ENCODE measurements at regions not wholly inside any gene's neighbourhood (a gene's known extent, or its start where the extent isn't known, plus 50 kb on each side); places are given as distances from the start of the nearest gene placed in this dataset.

GRCh38 chrX:131725001-131725654 lies 181.3 kb downstream of the OR13H1 start:
- Histone ChIP-seq H4K20me1 (replicated peaks; ENCODE audit: control insufficient read depth, extremely low read depth, insufficient read depth, low read length) (no peaks in the 10 kb centered on the region), H3K4me3 (replicated peaks in 1 of 3; ENCODE audit: insufficient read depth in 1 of 3, low read depth in 1 of 3, low read length in 3 of 3) (no peak overlapping the region), H3K9ac (replicated peaks; ENCODE audit: extremely low read depth, insufficient read depth, low read length) (no peak overlapping the region), H3K4me2 (ENCODE audit: insufficient read depth, low read length) (no peak overlapping the region), H3K4me1 (ENCODE audit: control insufficient read depth, extremely low read depth, insufficient read depth, low read length) (no peaks in the 10 kb centered on the region), H3K27me3 (ENCODE audit: control insufficient read depth in 2 of 2, insufficient read depth in 2 of 2, low read length in 2 of 2) (no peaks in the 10 kb centered on the region), H3K79me2 (ENCODE audit: control insufficient read depth, insufficient read depth, low read length) (no peaks in the 10 kb centered on the region), H2AFZ (ENCODE audit: low read depth, low read length) (no peak overlapping the region), H3K27ac (ENCODE audit: insufficient read depth, low read depth, low read length) (no peak overlapping the region), H3K36me3 (ENCODE audit: control insufficient read depth in 2 of 2, extremely low read depth in 1 of 2, insufficient read depth in 2 of 2, low read length in 2 of 2) (no peaks in the 10 kb centered on the region), H3K9me3 (replicated peaks; ENCODE audit: control insufficient read depth, insufficient read depth, low read length) (no peaks in the 10 kb centered on the region), H3K9me1 (replicated peaks; ENCODE audit: control insufficient read depth, extremely low read depth, insufficient read depth, low read length) (no peaks in the 10 kb centered on the region)
- FAIRE-seq = no peak
- ChIA-PET CTCF (no interaction called here), POLR2A (no interaction called here)
- BruUV-seq (replicated peaks) = no TSS peak
- TF ChIP-seq FOS (IDR thresholded peaks at IDR 0.05; ENCODE audit: borderline replicate concordance, insufficient read depth, low read length) (no peak), POLR2A (IDR thresholded peaks at IDR 0.05; ENCODE audit: low read depth, low read length) (no peak), POLR2AphosphoS5 (IDR thresholded peaks at IDR 0.05; ENCODE audit: insufficient read depth, low read depth, low read length) (no peak), GATA2 (IDR thresholded peaks at IDR 0.05; ENCODE audit: insufficient read depth, insufficient read length, low read depth, low read length) (no peak), MYC (IDR thresholded peaks at IDR 0.05; ENCODE audit: low read depth, low read length) (no peak), JUN (IDR thresholded peaks at IDR 0.05; ENCODE audit: borderline replicate concordance, insufficient read depth, insufficient read length, low read depth) (no peak), CTCF (IDR thresholded peaks at IDR 0.05; ENCODE audit: extremely low read depth in 1 of 2, insufficient read depth in 1 of 2, low read depth in 1 of 2, low read length in 2 of 2) (no peak), EZH2 (IDR thresholded peaks at IDR 0.05; ENCODE audit: borderline replicate concordance, low read depth, low read length, severe bottlenecking) (no peak)
- TF ChIP-seq, protein P1, sequence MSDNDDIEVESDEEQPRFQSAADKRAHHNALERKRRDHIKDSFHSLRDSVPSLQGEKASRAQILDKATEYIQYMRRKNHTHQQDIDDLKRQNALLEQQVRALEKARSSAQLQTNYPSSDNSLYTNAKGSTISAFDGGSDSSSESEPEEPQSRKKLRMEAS (IDR thresholded peaks at IDR 0.05; ENCODE audit: insufficient read depth, insufficient read length) = no peak
- intact Hi-C loops (cut with micrococcal nuclease) = no loop called here
- DNase-seq (ENCODE audit: low read depth, low spot score) = no peak
- dilution Hi-C loops (cut with MboI; ENCODE audit: extremely low pct_ligation_motif_present, low sequenced_read_pairs) = no loop called here

Measured in endothelial cell of umbilical vein (primary cell).